ENCODE measurements at regions not wholly inside any gene's neighbourhood (a gene's known extent, or its start where the extent isn't known, plus 50 kb on each side); places are given as distances from the start of the nearest gene placed in this dataset.

DNA sequence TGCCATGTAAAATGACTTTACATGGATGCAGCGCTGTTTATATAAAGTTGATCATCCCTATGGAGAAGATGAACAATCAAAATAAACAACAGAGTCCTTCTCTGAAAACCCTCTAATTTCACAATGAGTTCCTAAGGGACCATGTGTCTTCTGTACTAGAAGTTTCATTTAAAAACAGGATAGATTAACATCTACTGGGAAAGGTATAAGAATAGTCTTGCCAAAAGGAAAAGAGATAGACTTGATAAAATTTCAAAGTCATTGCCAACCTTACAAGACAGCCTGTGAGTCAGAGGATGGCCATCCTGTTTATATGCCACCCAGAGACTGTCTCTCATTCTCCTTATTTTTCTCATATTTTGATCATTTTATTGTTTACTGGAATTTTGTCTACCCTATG is 367.1 kb upstream of the PDE4D start:
- no peak for DNase-seq (ENCODE audit: low spot score)

GRCh38 chr5:60259730-60260129 is 366.2 kb upstream of the PDE4D start:
- no peak for DNase-seq (ENCODE audit: low spot score)

DNA sequence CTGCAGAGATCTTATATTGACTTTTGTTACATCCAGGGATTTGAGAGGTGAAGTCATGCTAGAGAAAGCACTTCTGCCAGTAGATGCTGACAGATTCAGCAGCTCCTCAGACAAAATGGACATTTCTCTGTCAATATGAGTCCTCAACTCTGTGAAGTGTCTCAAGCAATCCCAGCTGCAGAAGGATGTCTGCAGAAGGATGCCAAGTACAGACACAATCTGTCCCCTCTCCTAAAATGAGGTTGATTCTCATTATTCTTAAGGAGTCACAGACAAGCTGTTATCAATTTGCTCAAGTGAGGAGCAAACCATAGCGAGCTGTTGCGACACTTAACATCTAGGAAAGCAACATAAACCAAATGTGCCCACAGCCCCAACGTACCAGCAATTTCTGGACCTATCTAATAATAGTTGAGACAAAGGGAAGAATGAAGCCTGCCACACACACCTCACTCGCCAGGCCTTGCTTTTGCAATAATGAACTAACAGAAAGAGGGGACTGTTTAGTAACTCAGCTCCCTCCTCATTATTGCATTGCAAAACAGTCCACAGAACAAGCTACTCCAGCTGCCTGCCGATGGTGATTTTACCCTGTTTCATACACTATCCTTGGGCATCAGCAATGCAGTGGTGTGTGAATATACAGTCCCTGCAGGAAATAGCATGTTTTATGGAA is 364.2 kb upstream of the PDE4D start:
- DNase-seq (ENCODE audit: low spot score), result no peak

- DNase-seq (ENCODE audit: low spot score), result no peak
Observed at GRCh38 chr5:60256546-60256945, 363.0 kb upstream of the PDE4D start.

- no peak for DNase-seq (ENCODE audit: low spot score)
Observed at GRCh38 chr5:60248901-60249300, 355.4 kb upstream of the PDE4D start.

- no peak for DNase-seq (ENCODE audit: low spot score)
Observed at GRCh38 chr5:60243713-60244112, 350.2 kb upstream of the PDE4D start.

DNA sequence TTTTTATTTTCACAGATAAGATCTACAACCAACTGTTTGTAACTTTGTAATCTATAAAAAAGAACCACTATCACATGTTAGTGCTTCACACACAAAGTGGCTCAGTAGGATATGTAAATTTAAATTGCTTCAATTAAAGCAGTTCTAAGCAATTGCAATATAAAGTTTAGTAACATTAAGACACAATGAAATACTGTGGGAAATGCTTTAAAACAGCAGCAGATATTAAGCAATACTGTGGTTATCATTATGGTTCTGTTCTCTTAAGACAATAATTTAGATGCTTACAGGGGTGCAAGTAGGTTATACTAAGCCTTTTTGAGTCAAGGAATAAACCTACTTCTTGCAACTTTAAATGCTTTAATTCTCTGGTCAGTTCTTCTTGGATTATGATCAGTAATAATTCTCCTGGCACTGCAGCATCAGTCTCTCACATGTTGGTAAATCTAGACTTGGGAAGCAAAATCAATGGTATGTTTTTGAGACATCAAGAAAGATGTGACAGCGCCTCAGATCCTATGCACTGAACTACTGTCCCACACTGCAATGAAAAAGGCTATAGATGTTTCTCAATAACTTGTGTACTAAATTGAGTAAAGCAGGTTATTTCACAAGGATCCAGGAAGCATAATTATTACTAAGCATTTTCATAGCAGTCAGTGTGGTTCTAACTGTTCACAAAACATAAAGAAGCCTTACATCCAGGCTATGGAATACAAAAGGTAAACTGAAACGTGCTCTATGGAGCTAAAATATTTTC is 338.7 kb upstream of the PDE4D start:
- DNase-seq (ENCODE audit: low spot score), result no peak

- no peak for DNase-seq (ENCODE audit: low spot score)
Observed at GRCh38 chr5:60230456-60230855, 336.9 kb upstream of the PDE4D start.

GRCh38 chr5:60229691-60230185 is 336.2 kb upstream of the PDE4D start:
- no peak for DNase-seq (ENCODE audit: low spot score)

DNA sequence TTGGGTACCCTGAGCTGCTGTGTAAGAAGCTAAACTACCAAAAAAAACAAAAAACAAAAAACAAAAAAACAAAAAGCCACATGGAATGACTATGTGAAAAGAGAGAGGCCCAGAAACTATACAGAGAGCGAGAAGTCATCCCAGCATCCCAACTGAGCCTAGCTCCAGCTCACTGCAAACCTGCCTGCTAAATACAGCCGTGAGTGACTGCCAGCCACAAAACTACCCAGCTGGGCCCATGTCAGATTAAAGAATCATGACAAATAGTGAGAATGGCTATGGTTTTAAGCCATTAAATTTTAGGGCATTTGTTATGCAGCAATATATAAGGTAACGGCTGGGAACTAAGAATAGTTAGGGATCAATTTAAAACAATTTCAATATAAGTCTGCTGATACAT is 335.1 kb upstream of the PDE4D start:
- DNase-seq (ENCODE audit: low spot score), result no peak

- DNase-seq (ENCODE audit: low spot score), result no peak
Observed at GRCh38 chr5:60226128-60226527, 332.6 kb upstream of the PDE4D start.

DNA sequence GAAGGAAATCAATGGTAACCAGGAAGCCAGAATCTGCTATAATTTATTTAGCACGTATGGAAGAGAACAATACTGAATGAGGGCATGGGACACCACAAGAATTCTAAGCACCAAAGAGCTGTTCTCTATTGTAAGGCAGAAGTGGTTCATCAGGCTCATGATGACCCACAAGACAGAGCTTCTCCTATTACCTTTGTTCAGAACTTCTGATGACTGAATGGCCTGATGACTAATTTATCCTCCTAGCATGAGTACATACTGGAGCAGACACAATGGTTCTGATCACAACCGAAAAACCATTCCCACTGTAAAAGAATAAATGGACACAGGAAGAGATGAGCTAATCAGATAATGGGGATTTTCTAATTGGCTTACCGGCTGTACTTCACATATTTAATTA is 329.8 kb upstream of the PDE4D start:
- no peak for DNase-seq (ENCODE audit: low spot score)

- DNase-seq (ENCODE audit: low spot score), result no peak
Observed at GRCh38 chr5:60219921-60220320, 326.4 kb upstream of the PDE4D start.

GRCh38 chr5:60210810-60211209 is 317.3 kb upstream of the PDE4D start:
- no peak for DNase-seq (ENCODE audit: low spot score)

DNA sequence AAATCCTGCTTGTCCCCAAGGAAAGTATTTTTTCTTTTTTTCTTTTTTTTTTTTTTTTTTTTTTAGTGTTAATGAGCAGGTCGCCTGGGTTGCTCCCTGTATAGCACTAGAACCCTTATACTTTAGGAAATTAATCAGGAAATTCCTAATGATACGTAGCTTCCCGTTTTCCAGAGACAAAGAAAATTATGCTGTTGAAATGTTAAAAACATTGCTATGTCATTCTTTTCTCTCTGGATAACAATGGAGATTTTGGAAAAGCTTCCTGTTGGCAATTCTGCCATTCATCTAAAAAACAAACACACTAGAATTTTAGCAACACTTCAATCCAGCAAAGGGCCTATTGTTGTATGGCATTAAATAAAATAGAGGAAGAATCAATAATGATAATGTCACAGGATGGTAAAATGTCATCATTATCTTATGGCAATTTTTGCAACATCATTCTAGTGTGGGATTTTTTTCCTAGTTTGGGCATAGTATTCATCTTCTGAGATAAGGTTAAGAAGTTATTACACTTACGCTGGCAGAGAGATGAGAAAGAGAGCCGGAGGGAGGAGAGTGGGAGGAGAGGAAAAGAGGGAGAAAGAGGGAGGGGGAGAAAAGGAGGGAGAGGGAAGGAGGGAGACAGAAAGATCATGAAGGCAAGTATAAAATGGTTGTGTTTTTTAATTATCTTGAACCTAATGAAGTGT is 315.8 kb upstream of the PDE4D start:
- DNase-seq (ENCODE audit: low spot score), result no peak

DNA sequence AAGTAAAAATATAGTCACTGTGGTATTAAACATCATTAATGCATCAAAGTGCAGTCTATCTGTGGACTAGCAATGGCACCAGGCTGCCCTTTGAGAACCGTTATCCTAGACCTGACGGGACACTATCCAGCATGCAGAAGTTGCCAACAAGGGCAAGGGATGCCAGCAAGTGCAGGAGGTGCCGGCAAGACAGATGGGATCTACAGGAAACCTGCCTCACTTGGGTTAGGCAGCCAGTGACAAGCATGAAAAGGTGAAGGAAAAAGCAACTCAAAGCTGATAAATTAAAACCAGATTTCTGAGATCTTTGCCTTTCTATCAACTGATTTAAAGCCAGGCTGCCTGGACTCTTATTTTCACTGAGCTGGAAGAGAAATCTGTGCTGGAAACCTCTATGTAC is 315.2 kb upstream of the PDE4D start:
- no peak for DNase-seq (ENCODE audit: low spot score)

- DNase-seq (ENCODE audit: low spot score), result no peak
Observed at GRCh38 chr5:60207040-60207439, 313.5 kb upstream of the PDE4D start.

DNA sequence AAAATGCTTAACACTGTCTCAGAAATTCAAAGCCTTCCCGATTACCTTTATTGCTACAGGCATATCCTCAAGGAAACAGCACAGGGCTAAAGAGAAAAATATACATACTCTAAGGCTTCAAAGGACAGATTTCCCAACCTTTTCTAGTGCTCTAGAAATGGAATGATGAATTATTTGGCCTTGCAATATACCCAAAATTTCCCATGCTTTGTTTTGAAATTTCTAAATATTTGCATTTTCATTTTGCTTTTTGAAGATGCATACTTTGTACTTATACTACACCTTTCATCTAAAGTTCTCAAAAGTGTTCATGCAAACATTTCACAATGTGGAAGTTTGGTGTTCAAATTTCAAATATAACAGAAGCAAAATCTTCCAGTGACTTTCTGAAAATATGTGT is 312.7 kb upstream of the PDE4D start:
- DNase-seq (ENCODE audit: low spot score), result no peak

DNA sequence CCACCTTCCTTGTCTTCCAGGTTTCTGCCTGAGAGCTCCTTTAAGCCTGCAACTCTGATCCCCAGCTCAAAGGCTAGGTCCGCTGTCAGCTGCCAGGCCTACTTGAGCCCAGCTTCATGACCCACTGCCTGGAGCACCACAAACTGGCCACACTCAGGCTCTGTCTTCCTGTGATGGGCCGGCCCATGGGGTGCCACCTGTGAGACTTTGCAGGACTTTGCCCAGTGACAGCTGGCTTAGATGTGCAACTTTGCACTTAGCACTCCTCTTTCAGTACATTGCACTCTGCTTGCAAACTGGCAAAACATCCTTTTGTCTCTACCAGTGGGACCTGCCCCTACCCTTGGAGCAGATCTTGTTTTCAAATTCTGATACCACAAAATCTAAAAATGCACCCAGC is 311.5 kb upstream of the PDE4D start:
- no peak for DNase-seq (ENCODE audit: low spot score)

GRCh38 chr5:60196385-60197113 is 303.0 kb upstream of the PDE4D start:
- no peak for DNase-seq (ENCODE audit: low spot score)

GRCh38 chr5:60195551-60195950 is 302.0 kb upstream of the PDE4D start:
- no peak for DNase-seq (ENCODE audit: low spot score)

GRCh38 chr5:60195083-60195482 is 301.6 kb upstream of the PDE4D start:
- no peak for DNase-seq (ENCODE audit: low spot score)
